ENCODE measurements at regions not wholly inside any gene's neighbourhood (a gene's known extent, or its start where the extent isn't known, plus 50 kb on each side); places are given as distances from the start of the nearest gene placed in this dataset.

DNA sequence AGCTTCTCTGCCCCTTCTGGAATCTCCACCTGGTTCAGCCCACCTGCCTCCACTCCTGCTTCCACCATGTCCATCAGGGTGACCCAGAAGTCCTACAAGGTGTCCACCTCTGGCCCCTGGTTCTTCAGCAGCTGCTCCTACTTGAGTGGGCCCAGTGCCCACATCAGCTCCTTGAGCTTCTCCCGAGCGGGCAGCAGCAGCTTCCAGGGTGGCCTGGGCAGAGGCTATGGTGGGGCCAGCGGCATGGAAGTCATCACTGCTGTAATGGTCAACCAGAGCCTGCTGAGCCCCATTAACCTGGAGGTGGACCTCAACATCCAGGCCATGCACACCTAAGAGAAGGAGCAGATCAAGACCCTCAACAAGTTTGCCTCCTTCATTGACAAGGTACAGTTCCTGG is 74.4 kb upstream of the ZXDA start:
- TF ChIP-seq, protein P1, sequence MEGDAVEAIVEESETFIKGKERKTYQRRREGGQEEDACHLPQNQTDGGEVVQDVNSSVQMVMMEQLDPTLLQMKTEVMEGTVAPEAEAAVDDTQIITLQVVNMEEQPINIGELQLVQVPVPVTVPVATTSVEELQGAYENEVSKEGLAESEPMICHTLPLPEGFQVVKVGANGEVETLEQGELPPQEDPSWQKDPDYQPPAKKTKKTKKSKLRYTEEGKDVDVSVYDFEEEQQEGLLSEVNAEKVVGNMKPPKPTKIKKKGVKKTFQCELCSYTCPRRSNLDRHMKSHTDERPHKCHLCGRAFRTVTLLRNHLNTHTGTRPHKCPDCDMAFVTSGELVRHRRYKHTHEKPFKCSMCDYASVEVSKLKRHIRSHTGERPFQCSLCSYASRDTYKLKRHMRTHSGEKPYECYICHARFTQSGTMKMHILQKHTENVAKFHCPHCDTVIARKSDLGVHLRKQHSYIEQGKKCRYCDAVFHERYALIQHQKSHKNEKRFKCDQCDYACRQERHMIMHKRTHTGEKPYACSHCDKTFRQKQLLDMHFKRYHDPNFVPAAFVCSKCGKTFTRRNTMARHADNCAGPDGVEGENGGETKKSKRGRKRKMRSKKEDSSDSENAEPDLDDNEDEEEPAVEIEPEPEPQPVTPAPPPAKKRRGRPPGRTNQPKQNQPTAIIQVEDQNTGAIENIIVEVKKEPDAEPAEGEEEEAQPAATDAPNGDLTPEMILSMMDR (IDR thresholded peaks at IDR 0.05) = no peak
- no peak for TF ChIP-seq POLR2AphosphoS5 (IDR thresholded peaks at IDR 0.05)

Data from esophagus muscularis mucosa (tissue), 3 donors.